Astrocyte of the cerebellum (primary cell): ENCODE measurements at regions not wholly inside any gene's neighbourhood (a gene's known extent, or its start where the extent isn't known, plus 50 kb on each side); places are given as distances from the start of the nearest gene placed in this dataset.

Experiments used
- DNase-seq: peaks from one replicate; pipeline ENCODE4 v3.0.0-alpha.2; 2011; ENCODE audit warnings: low read depth
- H3K4me3 ChIP-seq: 2 replicates; pipeline ENCODE4 v1.5.1; 2011; ENCODE audit warnings: mild to moderate bottlenecking, low read depth, low read length, moderate library complexity
- in situ Hi-C: cut with HindIII; loops from 2 replicates; pipeline ENCODE4 v1.10.0; 2017; ENCODE audit warnings: low sequenced_read_pairs
- TF ChIP-seq, protein P1 (sequence below): IDR thresholded peaks from 2 replicates; pipeline ENCODE4 v1.5.1; 2012; ENCODE audit warnings: low read length, low read depth, moderate library complexity, mild to moderate bottlenecking; ENCODE audit errors: missing control alignments

GRCh38 chr5:142259758-142260157 is 65.1 kb downstream of the SPRY4 start:
- TF ChIP-seq, protein P1, sequence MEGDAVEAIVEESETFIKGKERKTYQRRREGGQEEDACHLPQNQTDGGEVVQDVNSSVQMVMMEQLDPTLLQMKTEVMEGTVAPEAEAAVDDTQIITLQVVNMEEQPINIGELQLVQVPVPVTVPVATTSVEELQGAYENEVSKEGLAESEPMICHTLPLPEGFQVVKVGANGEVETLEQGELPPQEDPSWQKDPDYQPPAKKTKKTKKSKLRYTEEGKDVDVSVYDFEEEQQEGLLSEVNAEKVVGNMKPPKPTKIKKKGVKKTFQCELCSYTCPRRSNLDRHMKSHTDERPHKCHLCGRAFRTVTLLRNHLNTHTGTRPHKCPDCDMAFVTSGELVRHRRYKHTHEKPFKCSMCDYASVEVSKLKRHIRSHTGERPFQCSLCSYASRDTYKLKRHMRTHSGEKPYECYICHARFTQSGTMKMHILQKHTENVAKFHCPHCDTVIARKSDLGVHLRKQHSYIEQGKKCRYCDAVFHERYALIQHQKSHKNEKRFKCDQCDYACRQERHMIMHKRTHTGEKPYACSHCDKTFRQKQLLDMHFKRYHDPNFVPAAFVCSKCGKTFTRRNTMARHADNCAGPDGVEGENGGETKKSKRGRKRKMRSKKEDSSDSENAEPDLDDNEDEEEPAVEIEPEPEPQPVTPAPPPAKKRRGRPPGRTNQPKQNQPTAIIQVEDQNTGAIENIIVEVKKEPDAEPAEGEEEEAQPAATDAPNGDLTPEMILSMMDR: no peak
- in situ Hi-C loops: no loop called here
- DNase-seq: no peak
- no peak overlapping the region for H3K4me3 ChIP-seq

- DNase-seq: no peak
- H3K4me3 ChIP-seq: no peak overlapping the region
- TF ChIP-seq, protein P1: no peak
- in situ Hi-C loops: no loop called here
Observed at GRCh38 chr5:142255831-142256230, 69.0 kb downstream of the SPRY4 start.

- no peak overlapping the region for H3K4me3 ChIP-seq
- TF ChIP-seq, protein P1: no peak
- no peak for DNase-seq
- in situ Hi-C loops: loop anchor here (5.0 kb wide), 1 partner anchor 48 kb away; no protein-coding TSS in a partner anchor
Observed at GRCh38 chr5:142254431-142254830, 70.4 kb downstream of the SPRY4 start.

GRCh38 chr5:142253938-142254337 is 70.9 kb downstream of the SPRY4 start:
- H3K4me3 ChIP-seq: no peak overlapping the region
- DNase-seq: peak; percentile 16
- in situ Hi-C loops: loop anchor here (5.0 kb wide), 1 partner anchor 48 kb away; no protein-coding TSS in a partner anchor
- TF ChIP-seq, protein P1: no peak

GRCh38 chr5:142250119-142250518 is 74.7 kb downstream of the SPRY4 start:
- in situ Hi-C loops: loop anchor here (5.0 kb wide), 1 partner anchor 52 kb away; no protein-coding TSS in a partner anchor
- DNase-seq: no peak
- H3K4me3 ChIP-seq: no peak overlapping the region
- TF ChIP-seq, protein P1: no peak

DNA sequence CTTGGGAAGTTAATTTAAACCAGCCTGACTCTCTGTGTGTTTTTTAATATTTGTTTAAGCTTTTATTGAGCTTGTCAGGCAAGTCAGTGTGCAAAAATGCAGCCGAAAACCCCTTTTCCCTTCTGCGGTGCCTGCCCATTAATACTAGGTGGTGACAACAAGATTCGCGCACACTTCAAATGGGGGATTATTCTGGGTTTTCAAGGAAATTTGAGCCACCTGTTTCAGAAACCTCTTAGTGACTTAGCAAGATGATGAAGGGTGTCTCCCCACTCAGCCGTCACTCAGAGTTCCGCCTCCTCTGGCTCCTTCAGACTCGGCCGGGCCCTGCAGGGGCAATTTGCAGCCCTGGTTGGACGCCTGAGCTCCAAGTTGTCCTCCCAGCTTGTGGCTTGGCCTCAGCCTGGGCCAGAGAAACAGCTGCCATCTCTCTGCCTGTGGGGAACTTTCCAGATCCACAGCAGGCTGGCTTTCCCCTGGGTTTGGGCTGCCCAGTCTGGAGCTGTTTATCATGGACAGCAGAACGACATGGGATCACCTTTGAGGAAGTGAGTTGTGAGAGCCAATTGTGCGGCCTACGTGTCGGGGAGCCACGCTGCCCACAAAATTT is 75.9 kb downstream of the SPRY4 start:
- in situ Hi-C loops: no loop called here

More for the DNA sequence above, 75.9 kb downstream of the SPRY4 start:
- TF ChIP-seq, protein P1: no peak
- H3K4me3 ChIP-seq: no peak overlapping the region
- DNase-seq: no peak
